ENCODE measurements at regions not wholly inside any gene's neighbourhood (a gene's known extent, or its start where the extent isn't known, plus 50 kb on each side); places are given as distances from the start of the nearest gene placed in this dataset.

DNA sequence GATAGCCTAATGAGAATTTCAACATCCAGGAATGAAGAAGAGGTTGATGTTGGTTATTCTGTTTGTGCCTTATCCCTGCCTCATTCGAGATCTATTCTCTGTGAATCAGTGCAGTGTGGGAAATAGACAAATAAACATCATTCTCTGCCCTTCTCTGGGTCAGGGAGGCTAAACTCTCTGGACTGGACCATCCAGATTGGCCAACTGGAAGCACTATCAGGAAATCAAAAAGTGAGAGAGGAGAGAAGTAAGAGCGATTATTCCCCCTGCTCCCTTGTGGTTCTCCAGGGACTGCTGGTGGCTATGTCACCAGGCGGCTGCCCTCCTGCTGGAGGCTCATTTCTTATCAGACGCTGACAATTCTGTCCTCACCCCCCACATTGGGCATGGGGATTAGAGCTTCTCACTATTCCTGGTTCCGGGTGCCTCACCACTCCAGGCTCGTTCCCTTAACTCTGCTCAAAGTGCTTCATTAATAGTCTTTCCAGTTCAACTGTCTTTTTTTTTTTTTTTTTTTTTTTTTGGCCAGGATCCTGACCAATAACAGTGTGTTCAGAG lies 201.7 kb upstream of the RREB1 start:
- Histone ChIP-seq H3K4me3 (replicated peaks; ENCODE audit: low read depth, low read length) (no peak overlapping the region), H3K27me3 (replicated peaks; ENCODE audit: control insufficient read depth, insufficient read depth, low read length) (no peaks in the 10 kb centered on the region), H3K36me3 (ENCODE audit: control insufficient read depth, insufficient read depth, low read length) (no peaks in the 10 kb centered on the region)
- TF ChIP-seq, protein P1, sequence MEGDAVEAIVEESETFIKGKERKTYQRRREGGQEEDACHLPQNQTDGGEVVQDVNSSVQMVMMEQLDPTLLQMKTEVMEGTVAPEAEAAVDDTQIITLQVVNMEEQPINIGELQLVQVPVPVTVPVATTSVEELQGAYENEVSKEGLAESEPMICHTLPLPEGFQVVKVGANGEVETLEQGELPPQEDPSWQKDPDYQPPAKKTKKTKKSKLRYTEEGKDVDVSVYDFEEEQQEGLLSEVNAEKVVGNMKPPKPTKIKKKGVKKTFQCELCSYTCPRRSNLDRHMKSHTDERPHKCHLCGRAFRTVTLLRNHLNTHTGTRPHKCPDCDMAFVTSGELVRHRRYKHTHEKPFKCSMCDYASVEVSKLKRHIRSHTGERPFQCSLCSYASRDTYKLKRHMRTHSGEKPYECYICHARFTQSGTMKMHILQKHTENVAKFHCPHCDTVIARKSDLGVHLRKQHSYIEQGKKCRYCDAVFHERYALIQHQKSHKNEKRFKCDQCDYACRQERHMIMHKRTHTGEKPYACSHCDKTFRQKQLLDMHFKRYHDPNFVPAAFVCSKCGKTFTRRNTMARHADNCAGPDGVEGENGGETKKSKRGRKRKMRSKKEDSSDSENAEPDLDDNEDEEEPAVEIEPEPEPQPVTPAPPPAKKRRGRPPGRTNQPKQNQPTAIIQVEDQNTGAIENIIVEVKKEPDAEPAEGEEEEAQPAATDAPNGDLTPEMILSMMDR (IDR thresholded peaks at IDR 0.05; ENCODE audit: insufficient read depth, low read length, poor library complexity, severe bottlenecking) = no peak
- DNase-seq (ENCODE audit: extremely low read depth, insufficient read length) = no peak

DNA sequence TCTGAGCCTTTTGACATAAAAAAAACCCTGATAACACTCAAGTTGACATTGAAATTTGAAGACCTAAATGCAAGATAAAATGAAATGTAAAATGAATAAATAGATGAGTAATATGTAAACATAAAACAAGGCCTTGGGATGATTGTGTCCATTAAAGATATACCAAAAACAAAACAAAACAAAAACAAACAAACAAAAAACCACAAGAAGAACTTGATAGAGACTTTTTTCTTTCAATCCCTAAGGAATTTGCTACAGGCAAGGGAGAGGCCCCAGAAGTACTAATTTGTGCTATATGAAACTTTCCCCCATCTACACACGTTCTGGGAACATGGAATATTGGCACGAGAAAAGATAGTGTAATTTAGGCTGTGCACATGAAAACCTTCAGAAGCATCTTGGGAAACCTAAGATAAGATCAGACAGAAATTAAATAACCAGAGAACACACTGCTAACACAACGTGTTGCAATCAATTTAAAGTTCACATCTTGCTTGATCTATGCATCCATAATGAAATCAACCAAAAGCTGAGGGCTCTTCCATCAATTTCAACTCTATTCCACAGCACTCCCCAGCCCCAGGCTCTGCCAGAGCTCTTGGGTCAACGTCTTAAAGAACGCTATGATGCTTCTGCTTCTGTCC lies 201.1 kb upstream of the RREB1 start:
- Histone ChIP-seq H3K4me3 (replicated peaks; ENCODE audit: low read depth, low read length) (no peak overlapping the region), H3K36me3 (ENCODE audit: control insufficient read depth, insufficient read depth, low read length) (no peaks in the 10 kb centered on the region), H3K27me3 (replicated peaks; ENCODE audit: control insufficient read depth, insufficient read depth, low read length) (no peaks in the 10 kb centered on the region)
- no peak for DNase-seq (ENCODE audit: extremely low read depth, insufficient read length)
- TF ChIP-seq, protein P1 (IDR thresholded peaks at IDR 0.05; ENCODE audit: insufficient read depth, low read length, poor library complexity, severe bottlenecking) = no peak

GRCh38 chr6:6907286-6907685 lies 200.5 kb upstream of the RREB1 start:
- H3K27me3 ChIP-seq (replicated peaks; ENCODE audit: control insufficient read depth, insufficient read depth, low read length) = no peaks in the 10 kb centered on the region
- DNase-seq (ENCODE audit: extremely low read depth, insufficient read length) = no peak
- H3K36me3 ChIP-seq (ENCODE audit: control insufficient read depth, insufficient read depth, low read length) = no peaks in the 10 kb centered on the region
- TF ChIP-seq, protein P1 (IDR thresholded peaks at IDR 0.05; ENCODE audit: insufficient read depth, low read length, poor library complexity, severe bottlenecking) = no peak
- no peak overlapping the region for H3K4me3 ChIP-seq (replicated peaks; ENCODE audit: low read depth, low read length)

- no peak for DNase-seq (ENCODE audit: extremely low read depth, insufficient read length)
- Histone ChIP-seq H3K36me3 (ENCODE audit: control insufficient read depth, insufficient read depth, low read length) (no peaks in the 10 kb centered on the region), H3K4me3 (replicated peaks; ENCODE audit: low read depth, low read length) (no peak overlapping the region), H3K27me3 (replicated peaks; ENCODE audit: control insufficient read depth, insufficient read depth, low read length) (no peaks in the 10 kb centered on the region)
- TF ChIP-seq, protein P1 (IDR thresholded peaks at IDR 0.05; ENCODE audit: insufficient read depth, low read length, poor library complexity, severe bottlenecking) = no peak
Measured at GRCh38 chr6:6908121-6908520, 199.6 kb upstream of the RREB1 start.

DNA sequence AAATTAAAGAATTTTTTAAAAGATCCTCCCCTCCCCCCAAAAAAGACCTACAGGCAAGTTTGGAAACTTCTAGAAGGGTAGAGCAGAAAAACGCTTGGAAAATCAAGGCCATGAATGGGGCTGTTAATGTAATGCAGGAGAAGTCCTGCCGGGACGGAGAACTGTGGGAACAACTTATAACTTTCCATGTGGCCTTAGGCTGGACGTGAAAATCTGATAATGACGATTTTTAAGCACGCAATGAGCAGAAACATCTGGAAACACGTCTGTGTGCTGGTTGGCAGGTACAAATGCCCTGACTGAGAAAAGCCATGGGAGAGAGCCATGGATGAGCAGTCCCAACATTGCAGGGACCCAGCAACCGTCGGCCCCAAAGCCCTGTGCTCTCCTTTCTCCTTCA lies 198.7 kb upstream of the RREB1 start:
- DNase-seq (ENCODE audit: extremely low read depth, insufficient read length) = no peak

More for the DNA sequence above, 198.7 kb upstream of the RREB1 start:
- Histone ChIP-seq H3K36me3 (ENCODE audit: control insufficient read depth, insufficient read depth, low read length) (no peaks in the 10 kb centered on the region), H3K4me3 (replicated peaks; ENCODE audit: low read depth, low read length) (no peak overlapping the region), H3K27me3 (replicated peaks; ENCODE audit: control insufficient read depth, insufficient read depth, low read length) (no peaks in the 10 kb centered on the region)
- TF ChIP-seq, protein P1 (IDR thresholded peaks at IDR 0.05; ENCODE audit: insufficient read depth, low read length, poor library complexity, severe bottlenecking) = no peak
